ENCODE measurements at regions not wholly inside any gene's neighbourhood (a gene's known extent, or its start where the extent isn't known, plus 50 kb on each side); places are given as distances from the start of the nearest gene placed in this dataset.

DNA sequence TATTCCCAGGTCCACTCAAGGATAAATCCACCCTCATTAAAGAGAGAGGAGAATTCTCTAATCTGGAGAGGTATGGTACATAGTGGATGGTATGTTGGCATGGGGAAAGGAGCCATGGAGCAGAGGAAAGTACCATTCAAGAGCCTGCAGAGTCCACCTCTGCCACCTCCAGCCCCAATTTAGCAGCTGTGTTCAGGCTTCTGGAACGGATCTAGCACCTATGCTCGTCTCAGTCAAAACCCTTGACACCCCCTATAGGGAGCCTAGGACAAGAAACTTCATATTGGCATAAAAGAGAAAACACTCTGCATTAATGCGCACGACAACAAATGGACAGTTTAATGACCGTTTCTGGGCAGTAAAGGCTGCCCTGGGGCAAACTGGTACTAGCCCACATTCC, 161.1 kb upstream of the FAM78B start:
- no peak for DNase-seq (ENCODE audit: low spot score)
- peaks cover 1% of the 10 kb centered on the region for H3K27me3 Mint-ChIP-seq (ENCODE audit: low read depth)
- no peak overlapping the region for H3K4me3 Mint-ChIP-seq (ENCODE audit: low read depth)
- intact Hi-C loops (cut with micrococcal nuclease) = no loop called here
- no peak overlapping the region for H3K27ac Mint-ChIP-seq
- no peaks in the 10 kb centered on the region for H3K9me3 Mint-ChIP-seq
- H3K4me1 Mint-ChIP-seq (ENCODE audit: low read depth) = no peaks in the 10 kb centered on the region
- H3K36me3 Mint-ChIP-seq (ENCODE audit: low read depth) = no peaks in the 10 kb centered on the region

DNA sequence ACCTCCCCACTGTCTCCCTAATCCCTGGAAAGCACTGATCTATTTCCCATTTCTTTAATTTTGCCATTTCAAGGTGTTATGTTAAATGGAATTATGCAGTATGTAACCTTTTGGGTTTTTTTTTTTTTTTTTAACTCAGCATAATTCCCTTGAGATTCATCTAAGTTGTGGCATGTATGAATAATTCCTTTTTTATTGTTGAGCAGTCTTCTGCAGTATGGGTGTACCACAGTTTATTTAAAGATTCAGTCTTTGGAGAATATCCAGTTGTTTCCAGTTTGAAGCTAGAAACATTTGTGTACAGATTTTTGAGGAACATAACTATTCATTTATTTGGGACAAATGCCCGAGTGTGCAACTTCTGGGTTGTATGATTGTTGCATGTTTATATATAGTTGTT, 162.2 kb upstream of the FAM78B start:
- Mint-ChIP-seq H3K4me3 (ENCODE audit: low read depth) (no peak overlapping the region), H3K27me3 (ENCODE audit: low read depth) (peaks cover 1% of the 10 kb centered on the region), H3K9me3 (no peaks in the 10 kb centered on the region), H3K4me1 (ENCODE audit: low read depth) (no peaks in the 10 kb centered on the region), H3K27ac (no peak overlapping the region), H3K36me3 (ENCODE audit: low read depth) (no peaks in the 10 kb centered on the region)
- DNase-seq (ENCODE audit: low spot score) = no peak
- intact Hi-C loops (cut with micrococcal nuclease) = no loop called here

DNA sequence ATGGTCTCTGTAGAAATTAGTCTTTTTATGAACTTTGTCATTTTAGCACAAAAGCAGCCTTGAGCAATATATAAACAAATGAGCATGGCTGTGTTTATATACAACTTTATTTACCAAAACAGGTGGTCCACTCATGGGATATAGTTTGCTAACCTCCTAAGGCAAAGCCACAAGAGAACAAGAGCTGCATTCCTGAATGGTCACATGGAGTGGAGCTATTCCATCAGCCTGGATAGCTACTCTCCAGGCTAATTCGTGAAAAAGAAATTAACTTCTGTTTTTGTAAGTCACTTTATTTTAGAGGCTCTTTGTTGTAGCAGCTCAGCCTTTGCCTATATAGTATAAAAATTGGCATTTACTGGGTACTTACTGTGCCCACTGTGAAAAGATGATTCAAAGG, 163.3 kb upstream of the FAM78B start:
- intact Hi-C loops (cut with micrococcal nuclease) = no loop called here
- H3K36me3 Mint-ChIP-seq (ENCODE audit: low read depth) = no peaks in the 10 kb centered on the region
- H3K27ac Mint-ChIP-seq = no peak overlapping the region
- peaks cover 1% of the 10 kb centered on the region for H3K27me3 Mint-ChIP-seq (ENCODE audit: low read depth)
- H3K4me1 Mint-ChIP-seq (ENCODE audit: low read depth) = no peaks in the 10 kb centered on the region
- H3K9me3 Mint-ChIP-seq = no peaks in the 10 kb centered on the region
- DNase-seq (ENCODE audit: low spot score) = no peak
- no peak overlapping the region for H3K4me3 Mint-ChIP-seq (ENCODE audit: low read depth)

DNA sequence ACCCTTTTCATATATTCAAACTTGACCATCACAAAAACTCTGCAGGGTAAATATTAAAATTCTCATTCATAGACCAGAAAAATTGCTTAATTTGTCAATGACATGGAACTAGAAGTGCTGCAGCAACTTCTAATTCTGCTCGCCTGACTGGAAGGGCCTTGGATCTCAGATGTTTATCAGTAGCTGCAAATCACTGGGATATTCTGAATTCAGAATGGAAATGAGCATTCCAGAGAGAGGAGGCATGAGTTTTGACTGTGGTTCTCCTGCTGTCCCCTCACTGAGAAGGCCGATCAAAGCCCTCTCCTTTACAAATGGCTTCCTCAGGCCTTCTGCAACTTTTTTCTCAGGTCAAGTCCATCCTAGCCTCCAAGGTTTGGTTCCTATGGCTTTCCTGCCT, 171.3 kb upstream of the FAM78B start:
- Mint-ChIP-seq H3K36me3 (ENCODE audit: low read depth) (no peaks in the 10 kb centered on the region), H3K4me1 (ENCODE audit: low read depth) (no peaks in the 10 kb centered on the region), H3K9me3 (no peaks in the 10 kb centered on the region), H3K27me3 (ENCODE audit: low read depth) (no peaks in the 10 kb centered on the region), H3K27ac (no peak overlapping the region), H3K4me3 (ENCODE audit: low read depth) (no peak overlapping the region)
- DNase-seq (ENCODE audit: low spot score) = no peak
- intact Hi-C loops (cut with micrococcal nuclease) = no loop called here

DNA sequence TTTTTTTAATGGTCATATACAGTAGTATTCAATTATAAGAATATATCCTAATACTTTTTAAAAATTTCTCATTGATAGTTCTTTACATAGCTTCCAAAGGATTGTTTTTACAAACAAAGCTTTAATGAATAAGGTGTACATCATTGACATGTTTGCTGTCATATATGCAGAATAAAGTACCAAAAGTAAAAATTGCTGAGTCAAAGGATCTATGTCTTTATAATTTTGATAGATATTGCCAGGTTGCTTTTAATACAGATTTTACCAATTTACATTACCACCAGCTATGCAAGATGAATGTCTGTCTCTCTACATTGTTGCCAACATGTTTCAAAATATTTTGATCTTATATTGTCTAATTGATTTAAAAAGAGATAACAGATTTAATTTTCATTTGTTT, 173.9 kb upstream of the FAM78B start:
- Mint-ChIP-seq H3K27ac (no peak overlapping the region), H3K36me3 (ENCODE audit: low read depth) (no peaks in the 10 kb centered on the region), H3K9me3 (no peaks in the 10 kb centered on the region), H3K4me3 (ENCODE audit: low read depth) (no peak overlapping the region), H3K27me3 (ENCODE audit: low read depth) (no peaks in the 10 kb centered on the region), H3K4me1 (ENCODE audit: low read depth) (no peaks in the 10 kb centered on the region)
- intact Hi-C loops (cut with micrococcal nuclease) = no loop called here
- no peak for DNase-seq (ENCODE audit: low spot score)

DNA sequence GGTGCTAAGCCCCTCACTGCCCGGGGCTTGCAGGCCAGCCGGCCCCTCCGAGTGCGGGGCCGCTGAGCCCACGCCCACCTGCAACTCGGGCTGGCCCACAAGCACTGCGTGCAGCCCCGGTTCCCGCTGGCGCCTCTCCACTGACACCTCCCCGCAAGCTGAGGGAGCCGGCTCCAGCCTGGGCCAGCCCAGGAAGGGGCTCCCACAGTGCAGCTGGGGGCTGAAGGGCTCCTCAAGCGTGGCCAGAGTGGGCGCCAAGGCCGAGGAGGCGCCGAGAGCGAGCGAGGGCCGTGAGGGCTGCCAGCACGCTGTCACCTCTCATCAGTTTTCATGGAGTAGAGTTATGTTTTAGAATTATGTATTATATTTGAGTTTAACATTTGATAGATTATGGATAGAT, 176.5 kb upstream of the FAM78B start:
- Mint-ChIP-seq H3K27me3 (ENCODE audit: low read depth) (no peaks in the 10 kb centered on the region), H3K36me3 (ENCODE audit: low read depth) (no peaks in the 10 kb centered on the region), H3K27ac (no peak overlapping the region), H3K4me1 (ENCODE audit: low read depth) (no peaks in the 10 kb centered on the region), H3K9me3 (peaks cover 4% of the 10 kb centered on the region), H3K4me3 (ENCODE audit: low read depth) (no peak overlapping the region)
- DNase-seq (ENCODE audit: low spot score) = no peak
- intact Hi-C loops (cut with micrococcal nuclease) = no loop called here

DNA sequence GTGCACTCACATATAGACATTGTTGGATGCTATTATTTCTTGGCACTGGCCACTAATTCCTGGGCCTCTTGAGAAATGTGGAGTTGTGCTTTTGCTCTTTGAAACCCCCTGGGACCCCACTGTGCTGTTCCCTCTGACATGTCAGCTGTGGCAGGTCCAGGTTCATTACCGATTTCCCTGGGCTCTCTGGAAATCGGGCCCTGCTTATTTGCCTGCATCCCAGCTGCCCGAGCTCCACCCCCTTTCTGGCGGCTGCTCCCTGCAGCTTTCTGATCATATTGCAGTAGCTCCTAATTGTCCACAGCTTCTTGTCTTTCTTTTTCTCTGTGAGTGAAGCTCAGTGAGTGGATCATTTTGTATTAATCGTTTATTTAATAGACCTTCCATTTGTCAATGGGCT, 183.7 kb upstream of the FAM78B start:
- intact Hi-C loops (cut with micrococcal nuclease) = no loop called here
- Mint-ChIP-seq H3K9me3 (peaks cover 4% of the 10 kb centered on the region), H3K27ac (no peak overlapping the region), H3K27me3 (ENCODE audit: low read depth) (no peaks in the 10 kb centered on the region), H3K4me1 (ENCODE audit: low read depth) (no peaks in the 10 kb centered on the region), H3K4me3 (ENCODE audit: low read depth) (no peak overlapping the region), H3K36me3 (ENCODE audit: low read depth) (no peaks in the 10 kb centered on the region)
- DNase-seq (ENCODE audit: low spot score) = no peak

DNA sequence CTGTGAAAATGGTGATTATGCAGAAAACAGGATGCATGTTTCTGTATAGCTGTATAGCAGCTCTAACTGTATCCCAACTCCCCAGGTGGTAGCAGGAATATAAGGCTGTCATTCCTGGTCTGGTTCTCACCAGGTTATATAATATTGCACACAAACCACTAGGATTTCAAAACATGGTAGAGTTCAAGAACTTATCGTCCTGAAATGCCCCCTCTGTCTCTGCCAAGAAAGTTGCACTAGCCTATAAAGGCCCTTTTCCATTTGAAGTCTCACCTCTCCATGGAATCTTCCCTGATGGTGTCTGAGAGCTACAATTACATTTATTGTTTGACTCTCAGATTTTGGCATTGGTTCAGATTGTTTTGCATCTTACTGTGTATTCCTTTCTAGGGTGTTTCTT, 184.9 kb upstream of the FAM78B start:
- Mint-ChIP-seq H3K4me3 (ENCODE audit: low read depth) (no peak overlapping the region), H3K9me3 (peaks cover 2% of the 10 kb centered on the region), H3K27me3 (ENCODE audit: low read depth) (no peaks in the 10 kb centered on the region), H3K36me3 (ENCODE audit: low read depth) (no peaks in the 10 kb centered on the region), H3K4me1 (ENCODE audit: low read depth) (no peaks in the 10 kb centered on the region), H3K27ac (no peak overlapping the region)
- intact Hi-C loops (cut with micrococcal nuclease) = no loop called here
- no peak for DNase-seq (ENCODE audit: low spot score)

DNA sequence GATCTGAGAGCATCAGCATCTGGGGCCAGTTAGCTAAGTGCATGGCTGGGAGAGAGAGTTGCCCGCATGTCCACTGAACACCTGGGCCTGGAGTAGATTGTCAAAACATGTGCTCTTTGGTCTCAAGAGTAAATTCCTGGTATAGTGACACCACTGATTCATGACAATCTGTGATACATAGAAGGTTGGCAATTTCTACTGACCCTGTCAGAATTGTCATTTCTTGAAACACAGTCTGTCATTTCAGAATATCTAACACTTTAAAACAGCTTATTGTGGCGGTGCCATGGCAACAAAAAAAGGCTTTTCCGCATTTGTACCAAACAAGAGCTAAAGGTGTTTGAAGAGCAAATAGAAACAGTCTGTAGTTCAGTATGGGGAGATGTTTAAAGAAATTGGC, 186.4 kb upstream of the FAM78B start:
- Mint-ChIP-seq H3K36me3 (ENCODE audit: low read depth) (no peaks in the 10 kb centered on the region), H3K4me3 (ENCODE audit: low read depth) (no peak overlapping the region), H3K27ac (no peak overlapping the region), H3K27me3 (ENCODE audit: low read depth) (no peaks in the 10 kb centered on the region), H3K9me3 (no peaks in the 10 kb centered on the region), H3K4me1 (ENCODE audit: low read depth) (no peaks in the 10 kb centered on the region)
- DNase-seq (ENCODE audit: low spot score) = no peak
- intact Hi-C loops (cut with micrococcal nuclease) = no loop called here

DNA sequence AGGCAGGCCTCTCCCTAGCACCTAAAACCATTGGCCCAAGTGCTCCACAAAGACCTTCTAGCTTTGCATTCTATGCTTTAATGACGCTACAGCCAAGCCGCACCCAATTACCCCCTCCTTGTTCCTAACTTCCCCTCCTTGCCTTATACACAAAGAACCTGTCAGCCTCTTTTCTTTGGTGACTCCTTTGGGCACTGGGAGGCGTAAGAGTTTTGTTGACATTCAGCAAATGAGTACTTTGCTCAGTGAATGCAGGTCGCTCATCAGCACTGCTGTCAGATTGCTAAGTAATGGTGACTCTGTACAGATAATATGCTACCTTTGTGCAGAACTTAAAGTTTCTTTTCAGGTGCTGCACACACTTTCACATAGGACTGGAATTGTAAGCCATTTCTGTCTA, 187.6 kb upstream of the FAM78B start:
- Mint-ChIP-seq H3K27me3 (ENCODE audit: low read depth) (no peaks in the 10 kb centered on the region), H3K36me3 (ENCODE audit: low read depth) (no peaks in the 10 kb centered on the region)

DNA sequence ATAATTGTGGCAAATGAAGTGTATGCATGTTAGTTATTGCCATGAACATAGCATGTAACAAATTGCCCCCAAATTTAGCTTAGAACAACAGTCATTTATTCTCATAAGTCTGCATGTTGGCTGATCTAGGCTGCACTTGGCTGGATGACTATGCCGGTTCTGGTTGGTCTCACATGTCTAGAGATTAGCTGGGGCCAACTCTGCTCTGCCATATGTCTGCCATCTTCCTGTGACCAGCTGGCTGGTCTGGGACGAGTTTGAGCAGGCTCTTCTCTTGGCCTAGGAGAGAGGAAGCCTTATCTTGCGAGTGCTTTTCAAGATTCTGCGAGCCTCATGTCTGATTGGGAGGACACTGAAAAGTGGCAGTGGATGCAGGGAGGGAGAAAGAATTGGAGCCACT, 198.3 kb upstream of the FAM78B start:
- H3K36me3 Mint-ChIP-seq (ENCODE audit: low read depth) = no peaks in the 10 kb centered on the region
- H3K27me3 Mint-ChIP-seq (ENCODE audit: low read depth) = peaks cover 3% of the 10 kb centered on the region
- no peak overlapping the region for H3K27ac Mint-ChIP-seq
- no peaks in the 10 kb centered on the region for H3K4me1 Mint-ChIP-seq (ENCODE audit: low read depth)
- H3K9me3 Mint-ChIP-seq = no peaks in the 10 kb centered on the region
- no peak overlapping the region for H3K4me3 Mint-ChIP-seq (ENCODE audit: low read depth)
- DNase-seq (ENCODE audit: low spot score) = no peak
- intact Hi-C loops (cut with micrococcal nuclease) = no loop called here

More for the DNA sequence above, 187.6 kb upstream of the FAM78B start:
- DNase-seq (ENCODE audit: low spot score) = no peak
- Mint-ChIP-seq H3K4me1 (ENCODE audit: low read depth) (no peaks in the 10 kb centered on the region), H3K27ac (no peak overlapping the region), H3K9me3 (no peaks in the 10 kb centered on the region), H3K4me3 (ENCODE audit: low read depth) (no peak overlapping the region)
- intact Hi-C loops (cut with micrococcal nuclease) = no loop called here

DNA sequence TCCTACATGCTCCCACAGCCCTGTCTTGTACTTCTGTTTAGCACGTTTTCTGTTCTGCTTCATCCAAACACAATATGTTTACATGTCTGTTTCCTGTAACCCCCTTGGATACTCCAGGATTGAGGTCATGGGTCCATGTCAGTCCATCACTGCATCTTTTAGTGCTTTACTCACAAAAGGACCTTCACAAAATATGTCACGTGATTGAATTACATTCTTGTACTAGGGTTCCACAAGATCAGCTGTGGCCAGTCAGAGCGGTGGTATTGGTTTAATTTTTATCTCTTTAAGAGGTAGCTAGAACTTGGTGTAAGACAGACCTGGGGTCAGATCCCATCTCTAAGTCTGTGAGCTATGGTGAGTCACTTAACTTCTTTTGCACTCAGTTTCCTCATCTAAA, 201.2 kb upstream of the FAM78B start:
- Mint-ChIP-seq H3K27ac (no peak overlapping the region), H3K36me3 (ENCODE audit: low read depth) (no peaks in the 10 kb centered on the region), H3K27me3 (ENCODE audit: low read depth) (no peaks in the 10 kb centered on the region), H3K4me1 (ENCODE audit: low read depth) (no peaks in the 10 kb centered on the region), H3K9me3 (no peaks in the 10 kb centered on the region), H3K4me3 (ENCODE audit: low read depth) (no peak overlapping the region)
- no peak for DNase-seq (ENCODE audit: low spot score)
- intact Hi-C loops (cut with micrococcal nuclease) = no loop called here

DNA sequence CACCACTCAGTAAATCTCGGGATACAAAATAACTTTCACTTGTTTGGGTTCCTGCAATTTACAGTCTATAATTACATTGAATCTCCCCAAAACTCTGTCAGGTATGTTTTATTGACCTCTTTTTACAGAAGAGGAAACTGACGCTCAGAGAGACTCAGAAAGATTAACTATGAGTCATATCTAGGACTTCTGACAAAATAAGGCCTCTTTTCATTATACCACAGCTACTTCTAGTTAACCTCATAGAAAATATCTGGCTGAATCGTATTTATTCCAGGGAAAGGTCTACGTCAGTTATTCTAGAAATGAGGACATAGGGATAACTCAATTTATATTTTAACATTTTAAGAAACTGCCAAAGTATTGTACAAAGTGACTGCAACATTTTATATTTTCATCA, 211.1 kb upstream of the FAM78B start:
- DNase-seq (ENCODE audit: low spot score) = no peak
- Mint-ChIP-seq H3K36me3 (ENCODE audit: low read depth) (no peaks in the 10 kb centered on the region), H3K9me3 (no peaks in the 10 kb centered on the region), H3K27ac (peak overlapping the region; percentile 40), H3K4me3 (ENCODE audit: low read depth) (no peak overlapping the region), H3K4me1 (ENCODE audit: low read depth) (peaks cover 4% of the 10 kb centered on the region), H3K27me3 (ENCODE audit: low read depth) (no peaks in the 10 kb centered on the region)
- intact Hi-C loops (cut with micrococcal nuclease) = loop anchor here (5.0 kb wide), 1 partner anchor 736 kb away; no protein-coding TSS in a partner anchor

DNA sequence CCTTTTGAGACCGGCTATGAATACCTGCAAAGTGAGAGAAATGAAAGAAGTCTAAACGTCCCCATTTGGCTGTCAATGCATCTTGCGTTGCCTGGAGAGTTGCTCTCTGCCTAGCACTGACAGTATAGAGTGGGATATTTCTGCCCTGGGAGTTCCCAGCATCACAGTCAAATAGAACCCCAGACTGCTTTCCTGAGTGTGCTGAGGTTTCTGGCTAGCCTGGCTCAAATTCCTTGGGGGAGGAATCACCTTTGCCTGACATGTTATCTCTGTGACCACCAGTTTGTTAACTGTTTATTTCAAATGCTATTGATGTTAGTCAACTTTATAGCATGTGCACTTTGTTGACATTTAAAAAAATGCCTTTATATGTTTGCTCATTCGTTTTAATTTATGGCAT, 212.0 kb upstream of the FAM78B start:
- no peak overlapping the region for H3K4me3 Mint-ChIP-seq (ENCODE audit: low read depth)
- H3K36me3 Mint-ChIP-seq (ENCODE audit: low read depth) = no peaks in the 10 kb centered on the region
- no peaks in the 10 kb centered on the region for H3K9me3 Mint-ChIP-seq
- H3K27me3 Mint-ChIP-seq (ENCODE audit: low read depth) = no peaks in the 10 kb centered on the region
- no peak overlapping the region for H3K27ac Mint-ChIP-seq
- H3K4me1 Mint-ChIP-seq (ENCODE audit: low read depth) = peaks cover 4% of the 10 kb centered on the region
- DNase-seq (ENCODE audit: low spot score) = no peak
- intact Hi-C loops (cut with micrococcal nuclease) = loop anchor here (5.0 kb wide), 1 partner anchor 737 kb away; no protein-coding TSS in a partner anchor

Measured in activated T-helper 2 cell treated with anti-CD3 and anti-CD28 coated beads, Interferon-gamma antibody, Interleukin-2, Interleukin-4, amounts not matched to agents 10 μg/mL and 5 μg/mL and 100 μg/mL, durations not matched to agents 14 hours and 24 hours and 36 hours (primary cell).